ENCODE measurements at regions not wholly inside any gene's neighbourhood (a gene's known extent, or its start where the extent isn't known, plus 50 kb on each side); places are given as distances from the start of the nearest gene placed in this dataset.

- ATAC-seq (no peak), FAIRE-seq (no peak), DNase-seq (ENCODE audit: extremely low read depth in 1 of 4, low spot score in 3 of 4) (no peak)
- H3K79me2 ChIP-seq (ENCODE audit: control insufficient read depth, insufficient read depth, low read length) = no peaks in the 10 kb centered on the region
- peaks cover 0 to 19% of the 10 kb centered on the region in 2 experiments; a peak in 3 of 5 replicates for H3K27me3 ChIP-seq (ENCODE audit: control insufficient read depth in 2 of 2, insufficient read depth in 2 of 2, low read length in 2 of 2)
- no peaks in the 10 kb centered on the region for H3K4me1 ChIP-seq (replicated peaks in 1 of 2; ENCODE audit: control insufficient read depth in 2 of 2, insufficient read depth in 2 of 2, low read length in 2 of 2)
- H3K9me1 ChIP-seq (ENCODE audit: control insufficient read depth, insufficient read depth, low read length) = no peaks in the 10 kb centered on the region
- no peaks in the 10 kb centered on the region for H4K20me1 ChIP-seq (replicated peaks; ENCODE audit: control insufficient read depth, insufficient read depth, low read length)
- H2AFZ ChIP-seq (ENCODE audit: low read depth, low read length) = no peak overlapping the region
- no peak overlapping the region for H3K9ac ChIP-seq (ENCODE audit: insufficient read depth in 1 of 2, low read depth in 2 of 2, low read length in 2 of 2)
- no peak overlapping the region for H3K4me2 ChIP-seq (ENCODE audit: insufficient read depth, low read length)
- WGBS (ENCODE audit: insufficient coverage, low coverage, missing lambda C conversion rate) = 0% methylated on average over 3 of the region's 3 CpGs
- TF ChIP-seq ZNF785 (CRISPR knock-in tag; IDR thresholded peaks at IDR 0.05) (no peak), RBM25 (IDR thresholded peaks at IDR 0.05; ENCODE audit: low read depth, low read length, severe bottlenecking) (peak; percentile 21), EHMT2 (IDR thresholded peaks at IDR 0.05) (no peak)
- H3K36me3 ChIP-seq (ENCODE audit: control insufficient read depth, insufficient read depth, low read length) = no peaks in the 10 kb centered on the region
- CTCF ChIA-PET (ENCODE audit: low intra/inter-chr PET ratio) = no interaction called here
- H3K9me3 ChIP-seq (replicated peaks; ENCODE audit: control insufficient read depth, insufficient read depth, low read depth, low read length) = no peaks in the 10 kb centered on the region
- H3K4me3 ChIP-seq = no peak overlapping the region
- in situ Hi-C loops (cut with MboI) = no loop called here
- intact Hi-C loops (cut with micrococcal nuclease) = no loop called here
- BruUV-seq (replicated peaks) = no TSS peak
- POLR2A ChIA-PET = no interaction called here
- H3K27ac ChIP-seq (ENCODE audit: extremely low read depth, low read depth, low read length) = no peak overlapping the region
Measured at GRCh38 chr2:236717120-236717519, 147.5 kb downstream of the ACKR3 start.

GRCh38 chr2:236717729-236718128 lies 148.1 kb downstream of the ACKR3 start:
- Histone ChIP-seq H2AFZ (ENCODE audit: low read depth, low read length) (no peak overlapping the region), H3K9me3 (replicated peaks; ENCODE audit: control insufficient read depth, insufficient read depth, low read depth, low read length) (no peaks in the 10 kb centered on the region), H3K9me1 (ENCODE audit: control insufficient read depth, insufficient read depth, low read length) (no peaks in the 10 kb centered on the region), H4K20me1 (replicated peaks; ENCODE audit: control insufficient read depth, insufficient read depth, low read length) (no peaks in the 10 kb centered on the region), H3K36me3 (ENCODE audit: control insufficient read depth, insufficient read depth, low read length) (no peaks in the 10 kb centered on the region), H3K4me2 (ENCODE audit: insufficient read depth, low read length) (no peak overlapping the region), H3K4me1 (replicated peaks in 1 of 2; ENCODE audit: control insufficient read depth in 2 of 2, insufficient read depth in 2 of 2, low read length in 2 of 2) (no peaks in the 10 kb centered on the region), H3K9ac (ENCODE audit: insufficient read depth in 1 of 2, low read depth in 2 of 2, low read length in 2 of 2) (no peak overlapping the region), H3K4me3 (no peak overlapping the region), H3K79me2 (ENCODE audit: control insufficient read depth, insufficient read depth, low read length) (no peaks in the 10 kb centered on the region), H3K27ac (ENCODE audit: extremely low read depth, low read depth, low read length) (no peak overlapping the region), H3K27me3 (ENCODE audit: control insufficient read depth in 2 of 2, insufficient read depth in 2 of 2, low read length in 2 of 2) (peaks cover 0 to 19% of the 10 kb centered on the region in 2 experiments; a peak in 3 of 5 replicates)
- intact Hi-C loops (cut with micrococcal nuclease) (no loop called here), in situ Hi-C loops (cut with MboI) (no loop called here)
- ChIA-PET POLR2A (no interaction called here), CTCF (ENCODE audit: low intra/inter-chr PET ratio) (no interaction called here)
- ATAC-seq (no peak), FAIRE-seq (no peak), DNase-seq (ENCODE audit: extremely low read depth in 1 of 4, low spot score in 3 of 4) (no peak)
- BruUV-seq (replicated peaks) = no TSS peak
- WGBS (ENCODE audit: insufficient coverage, low coverage, missing lambda C conversion rate) = 0% methylated on average over 5 of the region's 6 CpGs
- TF ChIP-seq IRF1 (CRISPR knock-in tag; IDR thresholded peaks at IDR 0.05; ENCODE audit: borderline replicate concordance) (no peak), ZNF184 (CRISPR knock-in tag; IDR thresholded peaks at IDR 0.05) (no peak), BCOR (IDR thresholded peaks at IDR 0.05) (no peak)

Data from K562 (cell line).